Gastroesophageal sphincter (tissue), 3 donors: ENCODE measurements at regions not wholly inside any gene's neighbourhood (a gene's known extent, or its start where the extent isn't known, plus 50 kb on each side); places are given as distances from the start of the nearest gene placed in this dataset.

ENCODE experiments used
- EP300 ChIP-seq: sonication (generic); formaldehyde crosslinking; IDR thresholded peaks from one replicate; pipeline ENCODE4 v1.6.1; 2017; ENCODE audit warnings: antibody characterized with exemption, mild to moderate bottlenecking
- TF ChIP-seq, protein P1 (sequence below), 4 experiments: fragments of 200-600 bp in 2 of 4; fragments of 450-650 bp in 2 of 4; sonication (generic) in 1 of 4; IDR thresholded peaks; one replicate each; pipeline ENCODE4 v1.5.1; 2017 to 2019; ENCODE audit warnings: antibody characterized with exemption in 4 of 4, mild to moderate bottlenecking in 2 of 4, moderate library complexity in 2 of 4

DNA sequence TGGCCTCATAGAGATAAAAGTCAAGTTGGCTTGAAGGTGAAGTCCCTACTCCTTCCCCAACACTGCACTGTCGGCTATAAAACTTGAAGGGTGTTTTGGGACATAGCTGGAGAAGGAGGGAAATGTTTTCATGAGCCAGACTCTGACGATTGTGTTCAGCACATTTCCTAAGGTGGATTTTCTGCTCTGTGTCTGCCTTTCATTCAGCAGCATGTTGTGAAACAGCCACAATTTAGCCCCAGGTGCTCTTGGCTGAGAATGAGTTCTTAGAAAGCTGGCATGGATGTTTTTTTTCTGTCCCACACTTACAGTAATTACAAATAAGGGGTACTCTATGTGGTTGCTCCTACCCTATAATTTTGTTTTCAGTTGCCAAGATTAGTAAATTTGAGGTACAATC is 492.4 kb downstream of the MCTP2 start:
- TF ChIP-seq, protein P1, sequence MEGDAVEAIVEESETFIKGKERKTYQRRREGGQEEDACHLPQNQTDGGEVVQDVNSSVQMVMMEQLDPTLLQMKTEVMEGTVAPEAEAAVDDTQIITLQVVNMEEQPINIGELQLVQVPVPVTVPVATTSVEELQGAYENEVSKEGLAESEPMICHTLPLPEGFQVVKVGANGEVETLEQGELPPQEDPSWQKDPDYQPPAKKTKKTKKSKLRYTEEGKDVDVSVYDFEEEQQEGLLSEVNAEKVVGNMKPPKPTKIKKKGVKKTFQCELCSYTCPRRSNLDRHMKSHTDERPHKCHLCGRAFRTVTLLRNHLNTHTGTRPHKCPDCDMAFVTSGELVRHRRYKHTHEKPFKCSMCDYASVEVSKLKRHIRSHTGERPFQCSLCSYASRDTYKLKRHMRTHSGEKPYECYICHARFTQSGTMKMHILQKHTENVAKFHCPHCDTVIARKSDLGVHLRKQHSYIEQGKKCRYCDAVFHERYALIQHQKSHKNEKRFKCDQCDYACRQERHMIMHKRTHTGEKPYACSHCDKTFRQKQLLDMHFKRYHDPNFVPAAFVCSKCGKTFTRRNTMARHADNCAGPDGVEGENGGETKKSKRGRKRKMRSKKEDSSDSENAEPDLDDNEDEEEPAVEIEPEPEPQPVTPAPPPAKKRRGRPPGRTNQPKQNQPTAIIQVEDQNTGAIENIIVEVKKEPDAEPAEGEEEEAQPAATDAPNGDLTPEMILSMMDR (IDR thresholded peaks at IDR 0.05), result no peak
- TF ChIP-seq EP300, result no peak
